ENCODE measurements at regions not wholly inside any gene's neighbourhood (a gene's known extent, or its start where the extent isn't known, plus 50 kb on each side); places are given as distances from the start of the nearest gene placed in this dataset.

DNA sequence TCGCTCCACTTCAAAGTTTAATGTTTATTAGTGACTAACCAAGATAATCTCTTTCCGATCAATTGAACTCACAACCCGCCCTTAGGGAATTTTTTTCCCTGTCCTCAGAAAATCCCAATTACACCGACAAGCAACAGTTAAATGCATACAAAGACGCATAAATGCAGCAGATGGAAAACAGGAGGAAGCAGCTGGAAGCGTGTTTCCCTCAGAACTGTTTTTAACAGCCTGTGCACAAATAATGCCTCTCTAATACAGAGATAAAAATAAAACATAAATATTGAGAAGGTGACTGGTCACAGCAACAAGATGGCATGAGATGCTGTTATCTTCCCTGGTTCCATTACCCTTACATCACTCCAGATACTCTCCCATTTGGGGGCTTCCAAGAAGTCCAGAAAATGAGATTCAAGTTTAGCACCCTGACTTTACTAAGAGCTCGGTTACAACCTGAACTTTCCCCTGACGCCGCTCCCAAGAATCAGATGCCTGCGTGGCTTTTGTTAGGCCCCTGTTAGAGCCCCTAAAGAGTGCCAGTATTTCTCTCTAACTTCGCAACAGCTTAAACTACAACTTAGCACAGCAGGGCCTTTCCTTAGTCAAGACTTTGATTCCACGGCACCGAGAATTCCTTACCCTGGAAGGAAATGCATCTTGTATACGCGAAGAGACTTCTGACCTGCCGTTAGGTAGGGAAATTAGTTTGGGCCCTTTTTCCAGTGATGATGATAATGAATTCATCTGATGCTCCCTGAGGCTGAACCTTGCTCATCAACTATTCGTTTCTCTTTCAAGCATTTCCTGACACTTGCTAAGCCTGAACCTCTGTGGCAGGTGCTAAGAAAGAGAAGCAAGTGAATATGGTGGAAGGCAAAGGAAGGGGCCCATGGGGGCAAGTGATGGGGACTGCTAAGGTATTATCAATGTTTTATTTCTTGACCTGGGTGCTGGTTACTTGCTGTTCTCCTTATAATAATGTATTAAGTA lies 137.7 kb upstream of the SMYD2 start:
- TF ChIP-seq, protein P1, sequence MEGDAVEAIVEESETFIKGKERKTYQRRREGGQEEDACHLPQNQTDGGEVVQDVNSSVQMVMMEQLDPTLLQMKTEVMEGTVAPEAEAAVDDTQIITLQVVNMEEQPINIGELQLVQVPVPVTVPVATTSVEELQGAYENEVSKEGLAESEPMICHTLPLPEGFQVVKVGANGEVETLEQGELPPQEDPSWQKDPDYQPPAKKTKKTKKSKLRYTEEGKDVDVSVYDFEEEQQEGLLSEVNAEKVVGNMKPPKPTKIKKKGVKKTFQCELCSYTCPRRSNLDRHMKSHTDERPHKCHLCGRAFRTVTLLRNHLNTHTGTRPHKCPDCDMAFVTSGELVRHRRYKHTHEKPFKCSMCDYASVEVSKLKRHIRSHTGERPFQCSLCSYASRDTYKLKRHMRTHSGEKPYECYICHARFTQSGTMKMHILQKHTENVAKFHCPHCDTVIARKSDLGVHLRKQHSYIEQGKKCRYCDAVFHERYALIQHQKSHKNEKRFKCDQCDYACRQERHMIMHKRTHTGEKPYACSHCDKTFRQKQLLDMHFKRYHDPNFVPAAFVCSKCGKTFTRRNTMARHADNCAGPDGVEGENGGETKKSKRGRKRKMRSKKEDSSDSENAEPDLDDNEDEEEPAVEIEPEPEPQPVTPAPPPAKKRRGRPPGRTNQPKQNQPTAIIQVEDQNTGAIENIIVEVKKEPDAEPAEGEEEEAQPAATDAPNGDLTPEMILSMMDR (IDR thresholded peaks at IDR 0.05): no peak
- TF ChIP-seq POLR2A (IDR thresholded peaks at IDR 0.05): no peak

Measured in body of pancreas (tissue), 4 donors.